Neutrophil (primary cell): ENCODE measurements at regions not wholly inside any gene's neighbourhood (a gene's known extent, or its start where the extent isn't known, plus 50 kb on each side); places are given as distances from the start of the nearest gene placed in this dataset.
"Not testable (repeated sequence)": the region's sequence is repeated elsewhere in the genome, so short reads cannot be mapped to it uniquely, and the experiment has no call there.

Source experiments
- H3K27ac ChIP-seq: fragments of 200-600 bp; sonication (generic); 2 replicates; pipeline ENCODE4 v1.5.1; 2016; ENCODE audit warnings: mild to moderate bottlenecking, moderate library complexity
- H3K27me3 ChIP-seq: fragments of 200-600 bp; sonication (generic); 2 replicates; pipeline ENCODE4 v1.6.0; 2016; ENCODE audit warnings: mild to moderate bottlenecking
- H3K36me3 ChIP-seq: fragments of 200-600 bp; sonication (generic); 2 replicates; pipeline ENCODE4 v1.5.1; 2017
- H3K4me1 ChIP-seq, 2 experiments: fragments of 200-600 bp in 1 of 2; sonication (generic) in 1 of 2; 1 replicate in 1 of 2; 2 replicates in 1 of 2; pipeline versions ENCODE4 v1.5.1 to v1.6.1; 2013 to 2016; ENCODE audit warnings: low read depth in 1 of 2, low read length in 1 of 2, mild to moderate bottlenecking in 1 of 2, moderate library complexity in 1 of 2; ENCODE audit not compliant: control insufficient read depth in 1 of 2, insufficient read depth in 1 of 2
- H3K4me3 ChIP-seq, 2 experiments: fragments of 200-600 bp in 1 of 2; sonication (generic) in 1 of 2; 1 replicate in 1 of 2; 2 replicates in 1 of 2; pipeline ENCODE4 v1.5.1; 2013 to 2016; ENCODE audit warnings: low read depth in 1 of 2, low read length in 1 of 2, mild to moderate bottlenecking in 1 of 2, moderate library complexity in 1 of 2
- H3K9me3 ChIP-seq: fragments of 200-600 bp; sonication (generic); 2 replicates; pipeline ENCODE4 v1.5.1; 2016
- TF ChIP-seq, protein P1 (sequence below): fragments of 200-600 bp; sonication (generic); IDR thresholded peaks from 2 replicates; pipeline ENCODE4 v1.5.1; 2016; ENCODE audit warnings: antibody characterized with exemption

DNA sequence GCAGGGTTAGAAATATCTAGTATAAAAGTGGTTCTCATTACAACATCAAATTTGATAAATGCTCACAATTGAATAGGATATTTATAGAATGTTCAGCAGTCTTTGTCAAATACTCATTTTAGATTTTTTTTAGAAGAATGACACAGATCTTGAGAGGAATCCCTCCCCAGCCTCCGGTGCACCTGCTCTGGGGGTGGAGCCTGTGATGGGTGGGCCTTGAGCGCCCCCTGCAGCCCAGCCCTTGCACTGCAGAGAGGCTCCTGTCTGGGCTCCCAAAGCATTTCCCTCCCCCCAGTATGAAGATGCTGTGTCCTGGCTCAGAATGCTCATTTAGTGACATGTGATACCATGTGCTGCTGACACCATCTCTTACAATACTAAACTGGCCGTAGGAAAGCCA is 792.3 kb downstream of the TMEM121 start:
- TF ChIP-seq, protein P1, sequence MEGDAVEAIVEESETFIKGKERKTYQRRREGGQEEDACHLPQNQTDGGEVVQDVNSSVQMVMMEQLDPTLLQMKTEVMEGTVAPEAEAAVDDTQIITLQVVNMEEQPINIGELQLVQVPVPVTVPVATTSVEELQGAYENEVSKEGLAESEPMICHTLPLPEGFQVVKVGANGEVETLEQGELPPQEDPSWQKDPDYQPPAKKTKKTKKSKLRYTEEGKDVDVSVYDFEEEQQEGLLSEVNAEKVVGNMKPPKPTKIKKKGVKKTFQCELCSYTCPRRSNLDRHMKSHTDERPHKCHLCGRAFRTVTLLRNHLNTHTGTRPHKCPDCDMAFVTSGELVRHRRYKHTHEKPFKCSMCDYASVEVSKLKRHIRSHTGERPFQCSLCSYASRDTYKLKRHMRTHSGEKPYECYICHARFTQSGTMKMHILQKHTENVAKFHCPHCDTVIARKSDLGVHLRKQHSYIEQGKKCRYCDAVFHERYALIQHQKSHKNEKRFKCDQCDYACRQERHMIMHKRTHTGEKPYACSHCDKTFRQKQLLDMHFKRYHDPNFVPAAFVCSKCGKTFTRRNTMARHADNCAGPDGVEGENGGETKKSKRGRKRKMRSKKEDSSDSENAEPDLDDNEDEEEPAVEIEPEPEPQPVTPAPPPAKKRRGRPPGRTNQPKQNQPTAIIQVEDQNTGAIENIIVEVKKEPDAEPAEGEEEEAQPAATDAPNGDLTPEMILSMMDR = no peak
- no peaks in the 10 kb centered on the region for H3K27me3 ChIP-seq
- no peak overlapping the region for H3K4me3 ChIP-seq
- no peak overlapping the region for H3K27ac ChIP-seq
- no peaks in the 10 kb centered on the region for H3K36me3 ChIP-seq
- H3K9me3 ChIP-seq = no peaks in the 10 kb centered on the region
- no peaks in the 10 kb centered on the region for H3K4me1 ChIP-seq

DNA sequence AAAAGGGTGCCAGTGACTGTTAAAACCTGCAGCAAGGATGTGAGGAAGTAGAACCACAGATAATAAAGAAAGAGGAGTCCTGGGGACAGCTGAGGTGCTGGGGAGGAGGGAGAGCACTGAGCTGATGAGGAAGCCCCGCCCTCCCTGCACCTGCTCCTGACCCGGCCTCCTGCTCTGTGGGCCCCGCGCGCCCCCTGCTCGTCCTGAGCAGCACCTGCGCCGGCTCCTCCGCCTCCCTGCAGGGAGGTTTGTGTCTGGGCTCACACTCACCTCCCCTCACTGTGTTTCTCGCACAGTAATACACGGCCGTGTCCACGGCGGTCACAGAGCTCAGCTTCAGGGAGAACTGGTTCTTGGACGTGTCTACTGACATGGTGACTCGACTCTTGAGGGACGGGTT is 797.6 kb downstream of the TMEM121 start:
- not testable (repeated sequence) for H3K9me3 ChIP-seq, H3K27me3 ChIP-seq

DNA sequence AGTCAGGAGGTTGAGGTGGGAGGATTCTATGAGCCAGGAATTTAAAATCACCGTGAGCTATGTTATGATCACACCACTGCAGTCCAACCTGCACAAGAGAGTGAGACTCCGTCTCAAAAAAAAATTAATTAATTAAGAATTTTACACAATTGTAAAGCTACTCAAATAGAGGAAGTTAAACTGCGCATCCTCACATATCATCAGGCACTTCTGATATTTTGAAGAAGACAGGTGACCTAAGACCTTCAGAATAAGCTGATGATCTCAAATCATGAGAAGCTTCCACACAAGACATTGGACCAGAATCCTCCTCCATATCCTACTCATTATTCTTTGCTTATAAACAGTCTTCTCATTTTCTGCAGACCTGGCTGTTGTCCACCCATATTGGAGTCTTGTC is 800.9 kb downstream of the TMEM121 start:
- Histone ChIP-seq H3K4me3 (no peak overlapping the region), H3K9me3 (no peaks in the 10 kb centered on the region), H3K27ac (no peak overlapping the region), H3K27me3 (no peaks in the 10 kb centered on the region), H3K36me3 (no peaks in the 10 kb centered on the region), H3K4me1 (no peaks in the 10 kb centered on the region)
- TF ChIP-seq, protein P1 = no peak

More for the DNA sequence above, 797.6 kb downstream of the TMEM121 start:
- not testable (repeated sequence) for H3K4me1 ChIP-seq, H3K4me3 ChIP-seq, H3K36me3 ChIP-seq, H3K27ac ChIP-seq

DNA sequence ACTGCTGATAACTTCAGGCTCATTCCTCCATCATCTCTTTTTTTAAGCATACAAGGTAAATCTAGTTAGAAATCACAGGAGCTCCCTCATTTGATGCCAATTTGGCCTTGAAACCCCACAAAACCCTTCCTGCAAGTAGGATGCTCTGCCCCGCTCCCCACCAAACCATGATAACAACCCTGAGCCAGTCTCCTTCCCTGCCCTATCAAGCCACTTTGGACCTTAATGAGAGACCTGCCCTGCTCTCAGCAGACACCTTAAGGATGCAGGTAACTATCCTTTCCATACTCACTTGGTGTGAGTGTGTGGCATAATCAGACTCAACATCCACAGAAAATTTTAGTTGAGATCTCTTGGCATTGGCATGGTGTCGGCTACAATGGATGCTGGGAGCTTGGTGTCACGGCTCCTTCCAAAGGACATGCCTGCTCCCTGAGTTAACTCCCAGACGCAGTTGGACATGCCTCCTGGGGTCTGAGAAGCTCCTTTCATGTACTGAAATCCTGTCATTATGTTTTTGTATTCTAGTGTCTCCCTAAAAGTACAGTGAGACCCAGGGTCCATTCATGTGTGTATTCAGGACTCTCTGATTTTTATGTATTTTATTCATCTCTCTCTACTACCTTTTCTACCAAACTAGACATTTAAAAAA is 801.4 kb downstream of the TMEM121 start:
- H3K9me3 ChIP-seq, H3K4me1 ChIP-seq, H3K4me3 ChIP-seq, H3K27ac ChIP-seq, H3K27me3 ChIP-seq, H3K36me3 ChIP-seq: not testable (repeated sequence)

DNA sequence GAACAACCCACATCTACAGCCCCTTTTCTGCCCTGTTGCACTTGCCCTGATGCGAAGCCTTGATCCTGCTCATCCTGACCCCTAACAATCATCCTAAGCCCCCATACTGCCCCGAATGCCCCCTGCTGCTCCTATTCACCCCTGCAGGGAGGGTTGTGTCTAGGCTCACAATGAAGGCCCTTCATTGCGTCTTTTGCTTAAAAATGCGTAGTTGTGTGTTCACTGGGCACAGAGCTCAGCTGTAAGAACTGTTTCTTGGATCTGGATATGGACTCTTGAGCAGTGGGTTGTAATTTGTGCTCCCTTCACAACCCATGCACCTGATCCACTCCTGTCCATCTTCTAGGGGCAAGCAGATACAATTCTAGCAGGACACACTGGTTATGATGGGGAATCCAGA is 802.9 kb downstream of the TMEM121 start:
- H3K4me1 ChIP-seq, H3K36me3 ChIP-seq, H3K9me3 ChIP-seq, H3K27me3 ChIP-seq, H3K4me3 ChIP-seq, H3K27ac ChIP-seq: not testable (repeated sequence)

DNA sequence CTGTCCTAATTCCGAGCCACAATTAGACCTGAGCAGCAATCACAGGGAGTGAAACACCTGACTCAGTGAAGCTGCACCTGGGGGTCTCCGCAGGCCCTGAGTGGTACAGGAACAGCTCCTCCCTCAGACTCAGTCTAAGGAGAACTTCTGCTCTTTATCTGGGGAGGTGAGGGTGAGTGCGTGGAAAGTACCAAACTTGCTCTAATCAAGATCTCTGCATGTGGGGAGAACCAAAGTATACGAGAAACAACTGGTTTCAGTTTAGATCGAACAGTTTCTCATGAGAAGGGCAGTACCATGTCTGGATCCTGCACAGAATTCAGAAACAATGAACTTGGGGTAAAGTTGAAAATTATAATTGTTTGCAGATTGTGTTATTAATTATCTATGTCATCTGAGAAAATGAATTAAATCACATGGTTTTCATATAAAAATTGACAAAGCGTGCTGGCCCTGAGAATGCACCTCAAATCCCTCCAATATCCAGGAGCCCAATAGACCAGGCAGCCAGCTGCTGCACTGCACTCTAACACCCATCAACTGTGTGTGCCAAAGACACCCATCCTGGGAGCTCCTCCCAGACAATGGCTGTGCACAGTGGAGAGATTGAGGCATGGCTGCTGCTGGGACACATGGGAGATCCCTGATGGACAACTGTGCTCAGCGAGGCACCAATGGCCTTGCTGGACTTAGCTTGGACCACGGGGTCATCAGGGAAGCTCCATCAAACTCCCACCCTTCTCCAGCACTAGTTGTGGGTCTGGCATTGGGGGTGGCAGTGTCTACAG is 803.8 kb downstream of the TMEM121 start:
- H3K36me3 ChIP-seq, H3K4me3 ChIP-seq, H3K9me3 ChIP-seq, H3K27me3 ChIP-seq, H3K4me1 ChIP-seq, H3K27ac ChIP-seq: not testable (repeated sequence)

DNA sequence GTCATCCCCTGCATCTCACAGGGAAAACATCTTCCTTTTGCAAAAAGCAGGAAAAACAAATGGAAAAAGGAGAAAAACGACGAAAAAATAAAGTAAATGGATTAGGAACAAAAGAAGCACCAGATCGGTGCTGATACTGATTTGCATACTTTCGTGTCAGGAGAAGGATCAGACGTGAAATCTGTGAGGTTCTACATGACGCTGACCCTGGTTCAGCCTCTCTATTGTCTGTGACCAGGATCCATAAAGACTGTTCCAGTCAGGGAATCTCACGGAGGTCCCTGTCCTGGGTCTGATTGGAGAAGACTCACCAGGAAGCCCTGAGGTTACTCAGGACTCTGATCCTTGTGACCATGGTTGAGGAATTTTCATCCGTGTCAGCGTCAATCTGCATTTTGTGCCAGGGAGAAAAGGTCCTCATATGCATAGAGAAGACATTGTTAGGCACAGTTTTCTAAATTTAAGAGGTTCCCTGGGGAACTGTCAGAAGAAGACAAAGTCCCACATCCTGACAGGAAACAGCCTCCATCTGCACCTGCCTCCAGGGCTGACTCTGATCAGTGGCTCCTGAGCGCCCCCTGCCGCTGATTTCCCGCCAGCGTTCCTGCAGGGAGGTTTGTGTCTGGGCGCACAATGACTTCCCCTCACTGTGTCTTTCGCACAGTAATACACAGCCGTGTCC is 808.2 kb downstream of the TMEM121 start:
- H3K36me3 ChIP-seq, H3K27me3 ChIP-seq, H3K4me3 ChIP-seq, H3K4me1 ChIP-seq, H3K9me3 ChIP-seq, H3K27ac ChIP-seq: not testable (repeated sequence)

DNA sequence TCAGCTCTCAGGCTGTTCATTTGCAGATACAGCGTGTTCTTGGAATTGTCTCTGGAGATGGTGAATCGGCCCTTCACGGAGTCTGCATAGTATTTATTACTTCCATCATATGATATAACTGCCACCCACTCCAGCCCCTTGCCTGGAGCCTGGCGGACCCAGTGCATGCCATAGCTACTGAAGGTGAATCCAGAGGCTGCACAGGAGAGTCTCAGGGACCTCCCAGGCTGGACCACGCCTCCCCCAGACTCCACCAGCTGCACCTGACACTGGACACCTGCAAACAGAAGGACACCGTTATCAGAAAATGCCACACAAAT is 808.7 kb downstream of the TMEM121 start:
- H3K4me3 ChIP-seq, H3K27me3 ChIP-seq, H3K9me3 ChIP-seq, H3K4me1 ChIP-seq, H3K36me3 ChIP-seq, H3K27ac ChIP-seq: not testable (repeated sequence)

DNA sequence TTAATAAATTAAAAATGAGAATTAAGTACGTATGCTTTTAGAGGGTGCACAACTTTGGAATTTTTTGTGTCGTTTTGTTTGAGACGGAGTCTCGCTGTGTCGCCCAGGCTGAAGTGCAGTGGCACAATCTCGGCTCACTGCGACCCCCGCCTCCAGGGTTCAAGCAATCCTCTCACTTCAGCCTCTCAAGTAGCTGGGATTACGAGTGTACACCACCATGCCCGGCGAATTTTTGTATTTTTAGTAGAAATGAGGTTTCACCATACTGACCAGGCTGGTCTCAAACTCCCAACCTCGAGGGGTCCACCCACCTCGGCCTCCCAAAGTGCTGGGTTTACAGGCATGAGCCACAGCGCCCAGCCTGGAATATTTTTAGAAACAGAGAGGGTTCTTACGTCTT is 812.4 kb downstream of the TMEM121 start:
- not testable (repeated sequence) for H3K9me3 ChIP-seq, H3K4me3 ChIP-seq, H3K27me3 ChIP-seq, H3K36me3 ChIP-seq, H3K4me1 ChIP-seq, H3K27ac ChIP-seq

DNA sequence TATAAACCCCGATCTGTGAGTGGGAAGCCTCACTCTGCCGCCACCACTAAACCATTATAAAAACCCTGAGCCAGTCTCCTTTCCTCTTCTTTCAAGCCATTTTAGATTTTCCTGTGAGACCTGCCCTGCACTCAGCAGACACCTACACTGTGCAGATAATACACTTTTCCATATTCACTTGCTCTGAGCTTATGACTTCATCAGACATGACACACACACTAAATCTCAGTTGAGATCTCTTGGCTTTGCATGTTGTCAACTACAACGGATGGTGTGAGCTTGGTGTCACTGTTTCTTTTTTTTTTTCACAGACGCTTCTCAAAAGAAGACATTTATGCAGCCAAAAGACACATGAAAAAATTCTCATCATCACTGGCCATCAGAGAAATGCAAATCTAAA is 814.3 kb downstream of the TMEM121 start:
- H3K27me3 ChIP-seq, H3K4me3 ChIP-seq, H3K9me3 ChIP-seq, H3K36me3 ChIP-seq, H3K4me1 ChIP-seq, H3K27ac ChIP-seq: not testable (repeated sequence)

DNA sequence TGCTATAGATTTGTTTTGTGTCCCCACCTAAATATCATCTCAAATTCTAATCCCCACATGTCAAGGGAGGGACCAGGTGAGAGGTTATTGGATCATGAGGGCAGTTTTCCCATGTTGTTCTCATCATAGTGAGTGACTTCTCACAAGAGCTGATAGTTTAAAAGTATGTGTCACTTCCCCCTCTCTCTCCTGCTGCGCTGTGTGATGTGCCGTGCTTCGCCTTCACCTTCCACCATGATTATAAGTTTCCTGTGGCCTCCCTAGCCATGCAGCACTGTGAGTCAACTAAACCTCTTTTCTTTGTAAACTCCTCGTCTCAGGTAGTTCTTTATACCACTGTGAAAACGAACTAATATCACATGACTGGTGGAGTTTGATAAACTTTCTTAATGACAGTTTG is 814.8 kb downstream of the TMEM121 start:
- not testable (repeated sequence) for H3K27me3 ChIP-seq, H3K36me3 ChIP-seq, H3K4me1 ChIP-seq, H3K9me3 ChIP-seq, H3K4me3 ChIP-seq, H3K27ac ChIP-seq
